HepG2 (cell line): ENCODE measurements at regions not wholly inside any gene's neighbourhood (a gene's known extent, or its start where the extent isn't known, plus 50 kb on each side); places are given as distances from the start of the nearest gene placed in this dataset.

Experiments used
- TBL1XR1 ChIP-seq: fragments of 150-350 bp; IDR thresholded peaks from 2 replicates; pipeline ENCODE4 v1.6.1; 2014; ENCODE audit warnings: borderline replicate concordance, low read length; ENCODE audit not compliant: partially characterized antibody
- ZBTB25 ChIP-seq: IDR thresholded peaks from 2 replicates; pipeline ENCODE4 v1.6.1; 2018; ENCODE audit warnings: missing genetic modification reagents

DNA sequence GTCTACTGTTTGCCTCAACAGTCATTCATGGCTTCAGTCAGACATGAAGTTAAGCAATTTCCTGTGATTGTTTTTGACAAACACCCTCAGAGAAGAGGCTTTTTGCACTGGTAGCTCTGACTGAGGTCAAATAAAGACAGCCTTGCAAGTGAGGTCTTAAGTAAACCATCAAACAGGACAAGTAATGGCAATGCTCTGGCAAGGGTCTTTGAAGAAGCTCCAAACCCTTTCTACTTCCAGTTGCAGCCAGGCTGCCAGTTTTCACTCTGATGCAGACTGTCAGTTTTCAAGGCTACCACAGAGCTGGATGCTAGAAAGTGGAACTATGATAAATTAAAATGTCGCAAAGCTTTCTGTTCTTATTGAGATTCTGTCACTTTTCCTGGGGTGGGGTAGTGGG lies 421.5 kb upstream of the PTGER4 start:
- TF ChIP-seq ZBTB25 = no peak
- TF ChIP-seq TBL1XR1 = no peak
